ENCODE measurements at regions not wholly inside any gene's neighbourhood (a gene's known extent, or its start where the extent isn't known, plus 50 kb on each side); places are given as distances from the start of the nearest gene placed in this dataset.
"Not testable (repeated sequence)": the region's sequence is repeated elsewhere in the genome, so short reads cannot be mapped to it uniquely, and the experiment has no call there.

- Mint-ChIP-seq H3K27ac (no peak overlapping the region), H3K4me3 (no peak overlapping the region), H3K27me3 (ENCODE audit: low read depth) (peaks cover 3% of the 10 kb centered on the region), H3K4me1 (peaks cover 5% of the 10 kb centered on the region), H3K9me3 (no peaks in the 10 kb centered on the region), H3K36me3 (ENCODE audit: low read depth) (no peaks in the 10 kb centered on the region)
- TF ChIP-seq CTCF (IDR thresholded peaks at IDR 0.05; ENCODE audit: unreplicated experiment in 3 of 3): no peak
Measured at GRCh38 chr15:84111575-84111974, 124.0 kb upstream of the GOLGA6L4 start.

- TF ChIP-seq CTCF (IDR thresholded peaks at IDR 0.05; ENCODE audit: unreplicated experiment in 3 of 3): no peak
- no peaks in the 10 kb centered on the region for H3K36me3 Mint-ChIP-seq (ENCODE audit: low read depth)
- H3K27me3 Mint-ChIP-seq (ENCODE audit: low read depth): peaks cover 3% of the 10 kb centered on the region
- no peaks in the 10 kb centered on the region for H3K9me3 Mint-ChIP-seq
- peaks cover 5% of the 10 kb centered on the region for H3K4me1 Mint-ChIP-seq
- H3K27ac Mint-ChIP-seq: no peak overlapping the region
- H3K4me3 Mint-ChIP-seq: no peak overlapping the region
Measured at GRCh38 chr15:84112025-84112424, 123.5 kb upstream of the GOLGA6L4 start.

- Mint-ChIP-seq H3K4me3 (no peak overlapping the region), H3K27me3 (ENCODE audit: low read depth) (peaks cover 3% of the 10 kb centered on the region), H3K27ac (no peak overlapping the region), H3K9me3 (no peaks in the 10 kb centered on the region), H3K36me3 (ENCODE audit: low read depth) (no peaks in the 10 kb centered on the region), H3K4me1 (peaks cover 2% of the 10 kb centered on the region)
- TF ChIP-seq CTCF (IDR thresholded peaks at IDR 0.05; ENCODE audit: unreplicated experiment in 3 of 3): no peak
Measured at GRCh38 chr15:84113919-84114318, 121.7 kb upstream of the GOLGA6L4 start.

- not testable (repeated sequence) for H3K4me3 Mint-ChIP-seq; H3K9me3 Mint-ChIP-seq; H3K4me1 Mint-ChIP-seq; H3K27me3 Mint-ChIP-seq (ENCODE audit: low read depth); H3K36me3 Mint-ChIP-seq (ENCODE audit: low read depth); H3K27ac Mint-ChIP-seq
Measured at GRCh38 chr15:84114680-84115079, 120.9 kb upstream of the GOLGA6L4 start.

- H3K27ac Mint-ChIP-seq; H3K36me3 Mint-ChIP-seq (ENCODE audit: low read depth); H3K9me3 Mint-ChIP-seq; H3K4me3 Mint-ChIP-seq; H3K4me1 Mint-ChIP-seq; H3K27me3 Mint-ChIP-seq (ENCODE audit: low read depth): not testable (repeated sequence)
Measured at GRCh38 chr15:84119351-84119750, 116.2 kb upstream of the GOLGA6L4 start.

GRCh38 chr15:84120903-84121302, 114.7 kb upstream of the GOLGA6L4 start:
- not testable (repeated sequence) for H3K9me3 Mint-ChIP-seq; H3K36me3 Mint-ChIP-seq (ENCODE audit: low read depth); H3K27ac Mint-ChIP-seq; H3K4me1 Mint-ChIP-seq; H3K4me3 Mint-ChIP-seq; H3K27me3 Mint-ChIP-seq (ENCODE audit: low read depth)

- not testable (repeated sequence) for H3K4me3 Mint-ChIP-seq; H3K27me3 Mint-ChIP-seq (ENCODE audit: low read depth); H3K27ac Mint-ChIP-seq; H3K9me3 Mint-ChIP-seq; H3K36me3 Mint-ChIP-seq (ENCODE audit: low read depth)
- H3K4me1 Mint-ChIP-seq: peaks cover 14% of the 10 kb centered on the region
Measured at GRCh38 chr15:84128706-84129105, 106.9 kb upstream of the GOLGA6L4 start.

- Mint-ChIP-seq H3K27ac (peak overlapping the region; percentile 66 to 74 (median 73)), H3K4me1 (peaks cover 14% of the 10 kb centered on the region)
- H3K27me3 Mint-ChIP-seq (ENCODE audit: low read depth); H3K9me3 Mint-ChIP-seq; H3K4me3 Mint-ChIP-seq; H3K36me3 Mint-ChIP-seq (ENCODE audit: low read depth): not testable (repeated sequence)
Measured at GRCh38 chr15:84130098-84130831, 105.3 kb upstream of the GOLGA6L4 start.

- not testable (repeated sequence) for H3K4me3 Mint-ChIP-seq; H3K27ac Mint-ChIP-seq; H3K4me1 Mint-ChIP-seq; H3K27me3 Mint-ChIP-seq (ENCODE audit: low read depth); H3K9me3 Mint-ChIP-seq; H3K36me3 Mint-ChIP-seq (ENCODE audit: low read depth)
Measured at GRCh38 chr15:84135931-84136456, 99.6 kb upstream of the GOLGA6L4 start.

Measured in nephron (organoid).